Kidney (tissue), 13 donors: ENCODE measurements at regions not wholly inside any gene's neighbourhood (a gene's known extent, or its start where the extent isn't known, plus 50 kb on each side); places are given as distances from the start of the nearest gene placed in this dataset.

Experiments
- DNase-seq, 5 donors: peaks; one replicate each; pipeline ENCODE4 v3.0.0-alpha.2; 2013 to 2020
- FAIRE-seq: peaks from 2 replicates; lab custom pipeline; 2012; peaks lifted over from hg19 to GRCh38; lab: Jason Lieb, UNC
- H3K27ac ChIP-seq, 2 donors: one replicate each; pipeline ENCODE4 v1.7.0; 2013; ENCODE audit warnings: low read depth in 2 of 2, low read length in 2 of 2, inconsistent platforms in 1 of 2
- H3K27me3 ChIP-seq: one replicate; pipeline ENCODE4 v1.7.1; 2013; ENCODE audit warnings: low read length, inconsistent platforms; ENCODE audit not compliant: control insufficient read depth, insufficient read depth
- H3K36me3 ChIP-seq, 3 donors: one replicate each; pipeline versions ENCODE4 v1.7.0 to v1.7.1; 2013; ENCODE audit warnings: low read length in 3 of 3, control low read depth in 1 of 3, inconsistent platforms in 1 of 3; ENCODE audit not compliant: insufficient read depth in 3 of 3, control insufficient read depth in 2 of 3
- H3K4me1 ChIP-seq, 3 donors: one replicate each; pipeline versions ENCODE4 v1.7.0 to v1.7.1; 2013; ENCODE audit warnings: low read length in 3 of 3, inconsistent platforms in 1 of 3, low read depth in 1 of 3; ENCODE audit not compliant: control insufficient read depth in 2 of 3, insufficient read depth in 2 of 3
- H3K4me3 ChIP-seq, 3 donors: one replicate each; pipeline versions ENCODE4 v1.7.0 to v1.8.1; 2013; ENCODE audit warnings: low read length in 3 of 3, control low read depth in 1 of 3, inconsistent platforms in 1 of 3
- H3K9ac ChIP-seq, 3 donors: one replicate each; pipeline versions ENCODE4 v1.7.0 to v1.7.1; 2013; ENCODE audit warnings: low read length in 3 of 3, control low read depth in 1 of 3, inconsistent platforms in 1 of 3
- H3K9me3 ChIP-seq, 3 donors: one replicate each; pipeline versions ENCODE4 v1.7.0 to v1.7.1; 2013; ENCODE audit warnings: low read length in 3 of 3, control low read depth in 1 of 3, inconsistent platforms in 1 of 3; ENCODE audit not compliant: control insufficient read depth in 2 of 3, insufficient read depth in 1 of 3
- CTCF ChIP-seq: IDR thresholded peaks from 3 replicates; pipeline ENCODE4 v1.5.1; 2012; ENCODE audit warnings: mild to moderate bottlenecking, moderate library complexity, borderline replicate concordance; ENCODE audit not compliant: insufficient read depth; ENCODE audit errors: extremely low read depth
- intact Hi-C: fragments of 100-400 bp; cut with DNase I; formaldehyde crosslinking; loops from one replicate; pipeline ENCODE4 v1.11.1; 2022
- donor health status: control.
- donor health status: control.
- donor health status: control.
- donor health status: control.
- donor health status: control.
- donor health status: DM: yes; HTN: yes; CAD: no.
- donor health status: Normal renal cell carcinoma (clear cell type).

GRCh38 chr11:121833970-121834369 lies 282.0 kb downstream of the BLID start:
- no peak overlapping the region for H3K9ac ChIP-seq
- H3K4me1 ChIP-seq = no peaks in the 10 kb centered on the region
- no peaks in the 10 kb centered on the region for H3K27me3 ChIP-seq
- intact Hi-C loops = no loop called here
- H3K4me3 ChIP-seq = no peak overlapping the region
- H3K9me3 ChIP-seq = peaks cover 0 to 14% (median 0%) of the 10 kb centered on the region in 3 donors
- no peaks in the 10 kb centered on the region for H3K36me3 ChIP-seq
- TF ChIP-seq CTCF = no peak
- no peak overlapping the region for H3K27ac ChIP-seq
- DNase-seq (no peak), FAIRE-seq (no peak)

GRCh38 chr11:121829159-121829643 lies 286.8 kb downstream of the BLID start:
- Histone ChIP-seq H3K36me3 (no peaks in the 10 kb centered on the region), H3K27me3 (no peaks in the 10 kb centered on the region), H3K9me3 (peaks cover 0 to 6% (median 0%) of the 10 kb centered on the region in 3 donors), H3K9ac (no peak overlapping the region), H3K4me1 (no peaks in the 10 kb centered on the region), H3K27ac (no peak overlapping the region), H3K4me3 (no peak overlapping the region)
- intact Hi-C loops = no loop called here
- FAIRE-seq (no peak), DNase-seq (no peak)
- TF ChIP-seq CTCF = no peak

GRCh38 chr11:121814962-121815361 lies 301.1 kb downstream of the BLID start:
- no peak overlapping the region for H3K9ac ChIP-seq
- no peaks in the 10 kb centered on the region for H3K4me1 ChIP-seq
- no peaks in the 10 kb centered on the region for H3K27me3 ChIP-seq
- H3K27ac ChIP-seq = no peak overlapping the region
- no peak for DNase-seq
- H3K36me3 ChIP-seq = no peaks in the 10 kb centered on the region
- intact Hi-C loops = no loop called here
- no peak for FAIRE-seq
- TF ChIP-seq CTCF = no peak
- no peak overlapping the region for H3K4me3 ChIP-seq
- peaks cover 0 to 7% (median 3%) of the 10 kb centered on the region in 3 donors for H3K9me3 ChIP-seq

GRCh38 chr11:121814296-121814695 lies 301.7 kb downstream of the BLID start:
- H3K4me3 ChIP-seq = no peak overlapping the region
- intact Hi-C loops = no loop called here
- H3K36me3 ChIP-seq = no peaks in the 10 kb centered on the region
- H3K27me3 ChIP-seq = no peaks in the 10 kb centered on the region
- H3K9me3 ChIP-seq = peaks cover 0 to 7% (median 3%) of the 10 kb centered on the region in 3 donors
- H3K27ac ChIP-seq = no peak overlapping the region
- H3K4me1 ChIP-seq = no peaks in the 10 kb centered on the region
- H3K9ac ChIP-seq = no peak overlapping the region
- no peak for TF ChIP-seq CTCF
- no peak for FAIRE-seq
- DNase-seq = no peak
